ENCODE measurements at regions not wholly inside any gene's neighbourhood (a gene's known extent, or its start where the extent isn't known, plus 50 kb on each side); places are given as distances from the start of the nearest gene placed in this dataset.

GRCh38 chrX:40164751-40165150 is 67.0 kb upstream of the BCOR start:
- DNase-seq = no peak

- no peak for DNase-seq
These were observed 60.4 kb upstream of the BCOR start for GRCh38 chrX:40158036-40158706.

GRCh38 chrX:40157228-40158035 is 59.7 kb upstream of the BCOR start:
- no peak for DNase-seq

- no peak for DNase-seq
These were observed 58.9 kb upstream of the BCOR start for GRCh38 chrX:40156470-40157227.

- DNase-seq = no peak
These were observed 58.1 kb upstream of the BCOR start for GRCh38 chrX:40155589-40156469.

- DNase-seq = no peak
These were observed 57.3 kb upstream of the BCOR start for GRCh38 chrX:40154853-40155588.

- DNase-seq = no peak
These were observed 56.6 kb upstream of the BCOR start for GRCh38 chrX:40154250-40154852.

- DNase-seq = no peak
These were observed 55.8 kb upstream of the BCOR start for GRCh38 chrX:40153345-40154249.

GRCh38 chrX:40152741-40153344 is 55.1 kb upstream of the BCOR start:
- no peak for DNase-seq

- DNase-seq = no peak
These were observed 54.5 kb upstream of the BCOR start for GRCh38 chrX:40152173-40152711.

- no peak for DNase-seq
These were observed 53.7 kb upstream of the BCOR start for GRCh38 chrX:40151211-40152172.

GRCh38 chrX:40150503-40150902 is 52.7 kb upstream of the BCOR start:
- no peak for DNase-seq

GRCh38 chrX:40149286-40150175 is 51.8 kb upstream of the BCOR start:
- no peak for DNase-seq

- no peak for DNase-seq
These were observed 50.9 kb upstream of the BCOR start for GRCh38 chrX:40148385-40149285.

- DNase-seq = no peak
These were observed 50.2 kb upstream of the BCOR start for GRCh38 chrX:40147971-40148370.
